ENCODE measurements at regions not wholly inside any gene's neighbourhood (a gene's known extent, or its start where the extent isn't known, plus 50 kb on each side); places are given as distances from the start of the nearest gene placed in this dataset.

- DNase-seq = no peak
- no peak overlapping the region for H3K4me3 ChIP-seq
- H3K36me3 ChIP-seq = no peaks in the 10 kb centered on the region
- TF ChIP-seq, protein P1, sequence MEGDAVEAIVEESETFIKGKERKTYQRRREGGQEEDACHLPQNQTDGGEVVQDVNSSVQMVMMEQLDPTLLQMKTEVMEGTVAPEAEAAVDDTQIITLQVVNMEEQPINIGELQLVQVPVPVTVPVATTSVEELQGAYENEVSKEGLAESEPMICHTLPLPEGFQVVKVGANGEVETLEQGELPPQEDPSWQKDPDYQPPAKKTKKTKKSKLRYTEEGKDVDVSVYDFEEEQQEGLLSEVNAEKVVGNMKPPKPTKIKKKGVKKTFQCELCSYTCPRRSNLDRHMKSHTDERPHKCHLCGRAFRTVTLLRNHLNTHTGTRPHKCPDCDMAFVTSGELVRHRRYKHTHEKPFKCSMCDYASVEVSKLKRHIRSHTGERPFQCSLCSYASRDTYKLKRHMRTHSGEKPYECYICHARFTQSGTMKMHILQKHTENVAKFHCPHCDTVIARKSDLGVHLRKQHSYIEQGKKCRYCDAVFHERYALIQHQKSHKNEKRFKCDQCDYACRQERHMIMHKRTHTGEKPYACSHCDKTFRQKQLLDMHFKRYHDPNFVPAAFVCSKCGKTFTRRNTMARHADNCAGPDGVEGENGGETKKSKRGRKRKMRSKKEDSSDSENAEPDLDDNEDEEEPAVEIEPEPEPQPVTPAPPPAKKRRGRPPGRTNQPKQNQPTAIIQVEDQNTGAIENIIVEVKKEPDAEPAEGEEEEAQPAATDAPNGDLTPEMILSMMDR (IDR thresholded peaks at IDR 0.05; ENCODE audit: borderline replicate concordance) = no peak
- no peak overlapping the region for H3K27ac ChIP-seq (replicated peaks)
- H3K27me3 ChIP-seq (ENCODE audit: low read depth) = no peaks in the 10 kb centered on the region
- no peaks in the 10 kb centered on the region for H3K4me1 ChIP-seq
- H3K9me3 ChIP-seq (replicated peaks) = no peaks in the 10 kb centered on the region
- intact Hi-C loops (cut with micrococcal nuclease) = no loop called here
Measured at GRCh38 chr6:56318851-56319250, 71.5 kb upstream of the COL21A1 start.

- TF ChIP-seq, protein P1 (IDR thresholded peaks at IDR 0.05; ENCODE audit: borderline replicate concordance) = peak; percentile 78
- DNase-seq = no peak
- Histone ChIP-seq H3K36me3 (no peaks in the 10 kb centered on the region), H3K4me1 (no peaks in the 10 kb centered on the region), H3K9me3 (replicated peaks) (no peaks in the 10 kb centered on the region), H3K27ac (replicated peaks) (no peak overlapping the region), H3K27me3 (ENCODE audit: low read depth) (no peaks in the 10 kb centered on the region), H3K4me3 (no peak overlapping the region)
- intact Hi-C loops (cut with micrococcal nuclease) = no loop called here
Measured at GRCh38 chr6:56314683-56315523, 67.5 kb upstream of the COL21A1 start.

DNA sequence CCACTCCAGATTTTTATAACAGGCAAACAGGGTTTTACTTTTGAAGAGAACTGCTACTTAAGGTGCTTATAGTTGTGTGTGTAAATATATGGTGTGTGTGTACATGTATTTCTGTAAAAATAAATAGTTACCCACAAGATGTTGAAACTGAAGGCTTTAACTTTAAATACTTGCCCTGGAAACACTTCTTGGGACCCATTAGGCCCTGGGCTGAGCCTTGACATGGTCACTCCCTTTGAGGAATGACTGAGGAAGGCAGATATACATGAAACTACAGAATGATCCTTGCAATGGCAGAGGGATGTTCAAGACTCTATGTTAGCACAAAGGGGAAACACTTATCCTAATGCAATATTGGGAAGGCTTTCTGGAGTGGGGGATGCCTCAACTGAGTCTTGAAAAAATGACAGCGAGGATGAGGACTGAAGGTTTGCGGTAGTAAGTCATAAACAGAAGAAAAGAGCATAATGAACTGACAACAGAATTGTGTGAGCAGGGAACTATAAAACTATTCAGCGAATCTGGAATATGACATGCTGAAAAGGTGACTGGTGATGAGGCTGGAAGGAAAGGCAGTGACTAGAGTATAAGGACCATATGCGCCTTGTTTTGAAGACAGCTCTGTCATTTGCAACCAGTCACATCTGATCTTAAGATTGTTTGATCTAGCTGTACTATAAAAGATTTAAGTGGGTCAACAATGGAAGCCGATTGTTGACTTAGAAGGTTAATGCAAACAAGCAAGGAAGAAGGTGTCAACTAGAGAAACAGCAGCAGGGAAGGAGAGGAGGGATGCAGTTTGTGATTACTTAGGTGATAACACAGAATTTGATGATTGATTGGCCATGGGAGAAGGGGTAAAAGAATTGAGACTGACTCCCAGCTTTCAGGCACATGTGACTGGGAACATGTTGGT, 64.4 kb upstream of the COL21A1 start:
- H3K4me3 ChIP-seq = no peak overlapping the region
- no peaks in the 10 kb centered on the region for H3K36me3 ChIP-seq
- no peak overlapping the region for H3K27ac ChIP-seq (replicated peaks)
- H3K9me3 ChIP-seq (replicated peaks) = no peaks in the 10 kb centered on the region
- DNase-seq = no peak
- no peaks in the 10 kb centered on the region for H3K4me1 ChIP-seq
- H3K27me3 ChIP-seq (ENCODE audit: low read depth) = no peaks in the 10 kb centered on the region
- intact Hi-C loops (cut with micrococcal nuclease) = no loop called here
- TF ChIP-seq, protein P1 (IDR thresholded peaks at IDR 0.05; ENCODE audit: borderline replicate concordance) = no peak

- Histone ChIP-seq H3K36me3 (no peaks in the 10 kb centered on the region), H3K27ac (replicated peaks) (no peak overlapping the region), H3K4me3 (no peak overlapping the region), H3K27me3 (ENCODE audit: low read depth) (no peaks in the 10 kb centered on the region), H3K9me3 (replicated peaks) (no peaks in the 10 kb centered on the region), H3K4me1 (no peaks in the 10 kb centered on the region)
- no peak for DNase-seq
- TF ChIP-seq, protein P1 (IDR thresholded peaks at IDR 0.05; ENCODE audit: borderline replicate concordance) = no peak
- intact Hi-C loops (cut with micrococcal nuclease) = no loop called here
Measured at GRCh38 chr6:56311061-56311460, 63.7 kb upstream of the COL21A1 start.

DNA sequence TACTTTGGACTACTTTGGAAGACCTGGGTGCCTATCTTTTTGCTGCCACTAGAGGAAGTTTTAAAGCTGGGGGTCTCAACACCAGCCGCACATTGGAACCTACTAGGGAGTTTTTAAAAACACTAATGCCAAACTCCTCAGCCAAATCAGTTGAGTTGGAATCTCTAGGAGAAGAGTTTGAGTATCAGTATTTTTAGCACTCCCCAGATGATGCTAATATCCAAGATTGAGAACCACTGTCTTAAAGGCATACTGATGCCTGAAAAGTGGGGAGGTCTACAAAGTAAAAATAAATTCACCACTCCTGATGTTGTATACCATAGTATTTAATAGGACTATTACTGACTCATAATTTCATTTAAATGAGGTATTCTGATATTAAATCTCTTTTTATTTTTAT, 62.9 kb upstream of the COL21A1 start:
- H3K36me3 ChIP-seq = no peaks in the 10 kb centered on the region
- intact Hi-C loops (cut with micrococcal nuclease) = no loop called here
- TF ChIP-seq, protein P1 (IDR thresholded peaks at IDR 0.05; ENCODE audit: borderline replicate concordance) = no peak

More for the DNA sequence above, 62.9 kb upstream of the COL21A1 start:
- Histone ChIP-seq H3K27ac (replicated peaks) (no peak overlapping the region), H3K4me1 (no peaks in the 10 kb centered on the region), H3K27me3 (ENCODE audit: low read depth) (no peaks in the 10 kb centered on the region), H3K9me3 (replicated peaks) (no peaks in the 10 kb centered on the region), H3K4me3 (no peak overlapping the region)
- DNase-seq = no peak
